ENCODE measurements at regions not wholly inside any gene's neighbourhood (a gene's known extent, or its start where the extent isn't known, plus 50 kb on each side); places are given as distances from the start of the nearest gene placed in this dataset.

- no peak for TF ChIP-seq REST (IDR thresholded peaks at IDR 0.05)
- TF ChIP-seq CTCF (IDR thresholded peaks at IDR 0.05; ENCODE audit: low read depth, low read length, missing input control) = no peak
- no peak for TF ChIP-seq TAF1 (conservative IDR thresholded peaks at IDR 0.05)
- TF ChIP-seq FOXA1 (IDR thresholded peaks at IDR 0.05) = no peak
- no peak for TF ChIP-seq RAD21 (IDR thresholded peaks at IDR 0.05)
- TF ChIP-seq SP1 (IDR thresholded peaks at IDR 0.05) = no peak
- no peak for TF ChIP-seq JUND (IDR thresholded peaks at IDR 0.05)
- TF ChIP-seq RXRA (IDR thresholded peaks at IDR 0.05) = no peak
- TF ChIP-seq MAX (IDR thresholded peaks at IDR 0.05) = no peak
- no peak for TF ChIP-seq HNF4A (conservative IDR thresholded peaks at IDR 0.05)
- no peak for TF ChIP-seq ATF3 (IDR thresholded peaks at IDR 0.05)
- no peak for TF ChIP-seq ZBTB33 (IDR thresholded peaks at IDR 0.05)
- no peak for TF ChIP-seq GABPA (IDR thresholded peaks at IDR 0.05 in 1 of 2, conservative IDR thresholded peaks at IDR 0.05 in 1 of 2)
Measured at GRCh38 chr1:30255111-30255724, 468.2 kb downstream of the MATN1 start.
